Trophoblast cell (in vitro differentiated cells and primary cell): ENCODE measurements at regions not wholly inside any gene's neighbourhood (a gene's known extent, or its start where the extent isn't known, plus 50 kb on each side); places are given as distances from the start of the nearest gene placed in this dataset.

ENCODE experiments used
- DNase-seq, 2 donors: peaks; one replicate each; pipeline ENCODE4 v3.0.0-alpha.2; 2016
- H2AFZ ChIP-seq: 2 replicates; pipeline ENCODE4 v1.6.1; 2013; ENCODE audit warnings: low read length, moderate library complexity, mild to moderate bottlenecking; ENCODE audit not compliant: insufficient read depth, poor library complexity
- H2AK5ac ChIP-seq: 2 replicates; pipeline ENCODE4 v1.6.1; 2013; ENCODE audit warnings: mild to moderate bottlenecking, low read length
- H2BK120ac ChIP-seq: 2 replicates; pipeline ENCODE4 v1.6.1; 2013; ENCODE audit warnings: low read length, mild to moderate bottlenecking, moderate library complexity; ENCODE audit not compliant: insufficient read depth, poor library complexity
- H2BK12ac ChIP-seq: 2 replicates; pipeline ENCODE4 v1.6.1; 2013; ENCODE audit warnings: mild to moderate bottlenecking, low read length, moderate library complexity
- H2BK5ac ChIP-seq: 2 replicates; pipeline ENCODE4 v1.6.1; 2013; ENCODE audit warnings: low read length, low read depth, moderate library complexity, mild to moderate bottlenecking; ENCODE audit not compliant: poor library complexity
- H3K14ac ChIP-seq: 2 replicates; pipeline ENCODE4 v1.6.1; 2013; ENCODE audit warnings: mild to moderate bottlenecking, low read length
- H3K18ac ChIP-seq: 2 replicates; pipeline ENCODE4 v1.6.1; 2013; ENCODE audit warnings: mild to moderate bottlenecking, low read length
- H3K23ac ChIP-seq: 2 replicates; pipeline ENCODE4 v1.6.1; 2013; ENCODE audit warnings: low read length
- H3K27ac ChIP-seq: 2 replicates; pipeline ENCODE4 v1.5.1; 2013; ENCODE audit warnings: low read depth, mild to moderate bottlenecking, inconsistent platforms, low read length, moderate library complexity
- H3K27me3 ChIP-seq: 2 replicates; pipeline ENCODE4 v1.6.1; 2013; ENCODE audit warnings: inconsistent platforms, mild to moderate bottlenecking, low read length, moderate library complexity; ENCODE audit not compliant: insufficient read depth
- H3K36me3 ChIP-seq, 2 experiments: 1 replicate in 1 of 2; 2 replicates in 1 of 2; pipeline ENCODE4 v1.6.1; 2013; ENCODE audit warnings: low read length in 2 of 2, mild to moderate bottlenecking in 2 of 2, moderate library complexity in 1 of 2; ENCODE audit not compliant: insufficient read depth in 2 of 2, control insufficient read depth in 1 of 2
- H3K4ac ChIP-seq: 2 replicates; pipeline ENCODE4 v1.6.1; 2013; ENCODE audit warnings: low read depth, mild to moderate bottlenecking, low read length, moderate library complexity
- H3K4me1 ChIP-seq, 2 experiments: 1 replicate in 1 of 2; 2 replicates in 1 of 2; pipeline ENCODE4 v1.6.1; 2013; ENCODE audit warnings: low read length in 2 of 2, mild to moderate bottlenecking in 2 of 2, moderate library complexity in 1 of 2; ENCODE audit not compliant: insufficient read depth in 2 of 2, control insufficient read depth in 1 of 2
- H3K4me2 ChIP-seq: 2 replicates; pipeline ENCODE4 v1.6.1; 2013; ENCODE audit warnings: inconsistent platforms, mild to moderate bottlenecking, low read length, moderate library complexity
- H3K4me3 ChIP-seq: 2 replicates; pipeline ENCODE4 v1.5.1; 2013; ENCODE audit warnings: mild to moderate bottlenecking, low read depth, low read length, inconsistent platforms
- H3K79me1 ChIP-seq: one replicate; pipeline ENCODE4 v1.6.1; 2013; ENCODE audit warnings: low read length
- H3K79me2 ChIP-seq: 2 replicates; pipeline ENCODE4 v1.6.1; 2013; ENCODE audit warnings: low read length, mild to moderate bottlenecking; ENCODE audit not compliant: control insufficient read depth, insufficient read depth, poor library complexity
- H3K9ac ChIP-seq: 2 replicates; pipeline ENCODE4 v1.6.1; 2013; ENCODE audit warnings: mild to moderate bottlenecking, low read length
- H3K9me3 ChIP-seq: 2 replicates; pipeline ENCODE4 v1.6.1; 2013; ENCODE audit warnings: low read depth, mild to moderate bottlenecking, control low read depth, inconsistent platforms, low read length; ENCODE audit not compliant: insufficient read depth
- H4K12ac ChIP-seq: 2 replicates; pipeline ENCODE4 v1.6.1; 2013; ENCODE audit warnings: low read depth, mild to moderate bottlenecking, low read length, moderate library complexity
- H4K8ac ChIP-seq: 2 replicates; pipeline ENCODE4 v1.6.1; 2013; ENCODE audit warnings: low read depth, mild to moderate bottlenecking, low read length, moderate library complexity
- H4K91ac ChIP-seq: one replicate; pipeline ENCODE4 v1.6.1; 2013; ENCODE audit warnings: low read depth, mild to moderate bottlenecking, low read length, moderate library complexity
- WGBS: extraction: QIAGEN DNeasy Blood & Tissue Kit; methylation state at CpG from one replicate; pipeline ENCODE4 v1.1.7; 2013; ENCODE audit warnings: missing lambda C conversion rate; ENCODE audit not compliant: insufficient read length, insufficient coverage; ENCODE audit errors: extremely low coverage; 5-methylcytosine and 5-hydroxymethylcytosine counted together

- peak overlapping the region; percentile 90 for H3K14ac ChIP-seq
- H4K12ac ChIP-seq: peak overlapping the region; percentile 2
- no CpG with 5 or more reads among the region's 7 CpGs for WGBS
These were observed 537.9 kb upstream of the CDH11 start for GRCh38 chr16:65659758-65660157.

GRCh38 chr16:65658787-65659220 lies 536.9 kb upstream of the CDH11 start:
- peak overlapping the region; percentile 95 for H4K91ac ChIP-seq
- H3K27ac ChIP-seq: peak overlapping the region; percentile 82
- H2AFZ ChIP-seq: peak overlapping the region; percentile 27
- H3K18ac ChIP-seq: peak overlapping the region; percentile 73
- no peak overlapping the region for H4K12ac ChIP-seq
- DNase-seq: no peak
- no peak overlapping the region for H3K23ac ChIP-seq
- H3K79me1 ChIP-seq: peaks cover 52% of the 10 kb centered on the region
- no peaks in the 10 kb centered on the region for H3K27me3 ChIP-seq
- H2BK120ac ChIP-seq: peak overlapping the region; percentile 99
- H2BK5ac ChIP-seq: peak overlapping the region; percentile 94
- peak overlapping the region; percentile 78 for H4K8ac ChIP-seq
- no peaks in the 10 kb centered on the region for H3K36me3 ChIP-seq
- no peak overlapping the region for H3K4me2 ChIP-seq
- peaks cover 13 to 30% of the 10 kb centered on the region in 2 experiments for H3K4me1 ChIP-seq
- peak overlapping the region; percentile 1 for H3K4ac ChIP-seq
- no peaks in the 10 kb centered on the region for H3K9me3 ChIP-seq
- H3K4me3 ChIP-seq: no peak overlapping the region
- peak overlapping the region; percentile 88 for H3K14ac ChIP-seq
- H2AK5ac ChIP-seq: peak overlapping the region; percentile 88
- H2BK12ac ChIP-seq: peak overlapping the region; percentile 94
- peaks cover 4% of the 10 kb centered on the region for H3K79me2 ChIP-seq
- H3K9ac ChIP-seq: no peak overlapping the region
- WGBS: no CpG with 5 or more reads among the region's 2 CpGs

More at GRCh38 chr16:65659758-65660157, 537.9 kb upstream of the CDH11 start:
- H2BK12ac ChIP-seq: peak overlapping the region; percentile 81
- H4K91ac ChIP-seq: peak overlapping the region; percentile 95
- H2AFZ ChIP-seq: peak overlapping the region; percentile 2
- H3K9me3 ChIP-seq: no peaks in the 10 kb centered on the region
- H3K4me2 ChIP-seq: no peak overlapping the region
- no peaks in the 10 kb centered on the region for H3K36me3 ChIP-seq
- H3K4me3 ChIP-seq: no peak overlapping the region
- peak overlapping the region; percentile 75 for H2BK5ac ChIP-seq
- H2BK120ac ChIP-seq: peak overlapping the region; percentile 33
- peak overlapping the region; percentile 82 for H3K27ac ChIP-seq
- H3K27me3 ChIP-seq: no peaks in the 10 kb centered on the region
- H3K23ac ChIP-seq: no peak overlapping the region
- no peak overlapping the region for H3K9ac ChIP-seq
- H2AK5ac ChIP-seq: peak overlapping the region; percentile 44
- H4K8ac ChIP-seq: peak overlapping the region; percentile 74
- H3K4me1 ChIP-seq: peaks cover 13 to 30% of the 10 kb centered on the region in 2 experiments
- peak overlapping the region; percentile 51 for H3K18ac ChIP-seq
- H3K79me2 ChIP-seq: peaks cover 4% of the 10 kb centered on the region
- H3K79me1 ChIP-seq: peaks cover 56% of the 10 kb centered on the region
- H3K4ac ChIP-seq: peak overlapping the region; percentile 77
- no peak for DNase-seq

GRCh38 chr16:65658349-65658748 lies 536.5 kb upstream of the CDH11 start:
- no peak overlapping the region for H2AK5ac ChIP-seq
- H2BK120ac ChIP-seq: peak overlapping the region; percentile 26
- no peak overlapping the region for H2AFZ ChIP-seq
- peaks cover 49% of the 10 kb centered on the region for H3K79me1 ChIP-seq
- WGBS: no CpG with 5 or more reads among the region's 4 CpGs
- H4K12ac ChIP-seq: no peak overlapping the region
- no peak overlapping the region for H3K18ac ChIP-seq
- peaks cover 13 to 29% of the 10 kb centered on the region in 2 experiments for H3K4me1 ChIP-seq
- no peaks in the 10 kb centered on the region for H3K27me3 ChIP-seq
- no peak overlapping the region for H3K23ac ChIP-seq
- DNase-seq: no peak
- no peak overlapping the region for H3K4me2 ChIP-seq
- peak overlapping the region; percentile 82 for H3K27ac ChIP-seq
- no peak overlapping the region for H3K4me3 ChIP-seq
- no peak overlapping the region for H3K4ac ChIP-seq
- no peak overlapping the region for H4K91ac ChIP-seq
- no peak overlapping the region for H3K9ac ChIP-seq
- no peaks in the 10 kb centered on the region for H3K9me3 ChIP-seq
- no peaks in the 10 kb centered on the region for H3K36me3 ChIP-seq
- H2BK12ac ChIP-seq: peak overlapping the region; percentile 13
- no peak overlapping the region for H3K14ac ChIP-seq
- H4K8ac ChIP-seq: no peak overlapping the region
- H2BK5ac ChIP-seq: peak overlapping the region; percentile 32
- H3K79me2 ChIP-seq: peaks cover 4% of the 10 kb centered on the region

GRCh38 chr16:65657556-65657955 lies 535.7 kb upstream of the CDH11 start:
- no CpG with 5 or more reads among the region's 1 CpG for WGBS

More at GRCh38 chr16:65657556-65657955, 535.7 kb upstream of the CDH11 start:
- Histone ChIP-seq H3K4me1 (peaks cover 13 to 29% of the 10 kb centered on the region in 2 experiments), H3K9ac (no peak overlapping the region), H3K27me3 (no peaks in the 10 kb centered on the region), H3K79me1 (peaks cover 51% of the 10 kb centered on the region), H4K8ac (peak overlapping the region; percentile 75), H3K27ac (peak overlapping the region; percentile 24), H3K9me3 (no peaks in the 10 kb centered on the region), H3K79me2 (peaks cover 4% of the 10 kb centered on the region), H3K4ac (peak overlapping the region; percentile 50), H2BK5ac (peak overlapping the region; percentile 78), H2AFZ (no peak overlapping the region), H2AK5ac (no peak overlapping the region), H4K12ac (no peak overlapping the region), H3K4me3 (no peak overlapping the region), H3K36me3 (no peaks in the 10 kb centered on the region), H2BK120ac (peak overlapping the region; percentile 71), H4K91ac (peak overlapping the region; percentile 84), H3K14ac (peak overlapping the region; percentile 69), H3K4me2 (no peak overlapping the region), H2BK12ac (peak overlapping the region; percentile 75), H3K23ac (no peak overlapping the region), H3K18ac (peak overlapping the region; percentile 29)
- DNase-seq: no peak
